CD4-positive, alpha-beta memory T cell (primary cell): ENCODE measurements at regions not wholly inside any gene's neighbourhood (a gene's known extent, or its start where the extent isn't known, plus 50 kb on each side); places are given as distances from the start of the nearest gene placed in this dataset.
A peak's percentile ranks its signal among the peaks of the same experiment; 100 is the strongest.

Source experiments
- CTCF ChIA-PET: fragments of 350-600 bp; sonication (Branson Sonifier 250); formaldehyde crosslinking; loops from one replicate; lab custom pipeline; 2021; ENCODE audit warnings: inconsistent platforms; ENCODE audit not compliant: partially characterized antibody; lab: Charles Lee
- POLR2A ChIA-PET: fragments of 350-600 bp; sonication (Branson Sonifier 250); formaldehyde crosslinking; loops from one replicate; lab custom pipeline; 2021; ENCODE audit not compliant: partially characterized antibody; lab: Charles Lee
- DNase-seq, 5 donors: peaks; one replicate each; pipeline versions ENCODE4 v3.0.0 to v3.0.0-alpha.2; 2020 to 2022; ENCODE audit warnings: mixed read lengths in 1 of 5
- H3K27ac ChIP-seq: one replicate; pipeline ENCODE4 v1.7.0; 2013; ENCODE audit warnings: low read depth, low read length
- H3K27me3 ChIP-seq: 2 replicates; pipeline ENCODE4 v1.7.0; 2013; ENCODE audit warnings: mild to moderate bottlenecking, low read length, moderate library complexity; ENCODE audit not compliant: insufficient read depth
- H3K36me3 ChIP-seq: 2 replicates; pipeline ENCODE4 v1.7.0; 2013; ENCODE audit warnings: mild to moderate bottlenecking, low read length, moderate library complexity; ENCODE audit not compliant: insufficient read depth
- H3K4me1 ChIP-seq: 2 replicates; pipeline ENCODE4 v1.7.0; 2013; ENCODE audit warnings: mild to moderate bottlenecking, low read length, moderate library complexity; ENCODE audit not compliant: insufficient read depth
- H3K4me3 ChIP-seq, 2 donors: one replicate each; pipeline ENCODE4 v1.7.0; 2013; ENCODE audit warnings: low read length in 2 of 2, mild to moderate bottlenecking in 1 of 2
- H3K9me3 ChIP-seq, 2 donors: one replicate each; pipeline ENCODE4 v1.7.0; 2013; ENCODE audit warnings: low read length in 2 of 2, control low read depth in 1 of 2; ENCODE audit not compliant: control insufficient read depth in 1 of 2
- H3K27ac Mint-ChIP-seq, 7 donors: one replicate each; pipeline ENCODE4 v1.8.0; 2020 to 2021; ENCODE audit warnings: mixed read lengths in 7 of 7, mild to moderate bottlenecking in 6 of 7, inconsistent platforms in 3 of 7, moderate library complexity in 3 of 7
- H3K27me3 Mint-ChIP-seq, 2 donors: one replicate each; pipeline ENCODE4 v1.8.0; 2020 to 2021; ENCODE audit warnings: mixed read lengths in 2 of 2
- H3K36me3 Mint-ChIP-seq, 2 donors: one replicate each; pipeline ENCODE4 v1.8.0; 2020 to 2021; ENCODE audit warnings: mixed read lengths in 2 of 2, inconsistent platforms in 1 of 2, mild to moderate bottlenecking in 1 of 2
- H3K4me1 Mint-ChIP-seq, 4 donors: one replicate each; pipeline ENCODE4 v1.8.0; 2020 to 2021; ENCODE audit warnings: mixed read lengths in 4 of 4, mild to moderate bottlenecking in 1 of 4
- H3K4me3 Mint-ChIP-seq, 8 donors: one replicate each; pipeline ENCODE4 v1.8.0; 2020 to 2021; ENCODE audit warnings: mixed read lengths in 8 of 8, mild to moderate bottlenecking in 7 of 8, moderate library complexity in 6 of 8, inconsistent platforms in 3 of 8
- H3K9me3 Mint-ChIP-seq, 8 donors: one replicate each; pipeline ENCODE4 v1.8.0; 2020 to 2021; ENCODE audit warnings: mixed read lengths in 8 of 8, mild to moderate bottlenecking in 5 of 8, inconsistent platforms in 3 of 8, moderate library complexity in 1 of 8
- intact Hi-C: fragments of 100-400 bp; cut with micrococcal nuclease; formaldehyde crosslinking; loops from one replicate; pipeline ENCODE4 v1.15.1; 2023

DNA sequence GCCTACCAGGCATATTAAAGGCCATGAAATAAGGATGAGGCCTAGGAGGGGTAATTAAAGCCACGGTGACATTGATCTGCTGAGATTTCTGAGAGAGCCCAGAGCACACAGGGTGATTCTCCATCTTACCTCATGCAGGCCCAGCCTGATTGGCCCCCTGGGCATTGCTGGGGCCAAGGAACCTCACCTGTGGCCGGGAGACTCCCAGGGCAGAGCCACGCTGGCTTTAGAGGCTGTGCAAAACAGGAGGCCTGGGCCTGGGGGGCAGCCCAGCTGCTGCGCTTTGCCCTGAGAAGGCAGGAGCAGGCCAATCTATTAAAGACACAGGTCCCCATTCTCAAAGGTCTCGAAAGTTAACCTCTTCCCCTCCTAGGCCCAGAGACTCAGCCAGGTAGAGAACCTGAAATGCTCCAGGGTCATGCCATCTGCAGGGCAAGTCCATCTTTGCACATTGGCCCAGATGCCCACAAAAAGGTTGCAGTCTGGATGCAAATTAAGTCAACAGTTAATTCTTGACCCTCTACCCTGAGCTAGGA lies 1099.7 kb downstream of the BCL11B start:
- no peak for DNase-seq
- peak overlapping the region; percentile 87 to 99 (median 94) for H3K27ac Mint-ChIP-seq
- intact Hi-C loops: no loop called here

DNA sequence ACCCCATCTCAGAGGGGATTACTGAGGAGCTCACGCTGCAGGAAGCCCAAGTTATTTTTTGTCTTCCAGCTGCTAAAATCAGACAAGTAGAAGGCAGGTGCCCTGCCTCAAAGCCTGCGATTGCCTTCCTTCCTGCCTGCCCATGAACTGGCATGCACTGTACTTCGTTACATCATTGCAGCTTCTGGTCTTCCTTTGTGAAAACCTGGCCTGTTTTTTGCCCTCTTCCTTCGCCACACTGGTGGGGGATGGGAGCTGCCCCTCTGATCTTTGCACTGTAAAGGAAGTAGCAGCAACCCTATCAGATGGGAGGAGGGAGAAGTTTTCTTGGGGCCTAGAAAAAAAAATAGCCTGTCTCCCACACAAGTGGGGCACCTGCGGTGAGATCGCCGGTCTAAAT lies 1098.7 kb downstream of the BCL11B start:
- CTCF ChIA-PET: interaction anchor here (0.7 to 1.9 kb wide), 19 partner anchors 9 to 1102 kb away, joined by 3 to 30 read pairs (median 5); partner anchors contain the start of gene BCL11B
- Mint-ChIP-seq H3K9me3 (peaks cover 0 to 6% (median under 1%) of the 10 kb centered on the region in 8 donors), H3K4me1 (peaks cover 87 to 100% (median 93%) of the 10 kb centered on the region in 4 donors), H3K27me3 (no peaks in the 10 kb centered on the region), H3K27ac (peak overlapping the region; percentile 86 to 99 (median 94)), H3K36me3 (peaks cover 0 to 2% of the 10 kb centered on the region in 2 donors), H3K4me3 (peak overlapping the region; percentile 75 to 87 (median 81))
- Histone ChIP-seq H3K27me3 (no peaks in the 10 kb centered on the region), H3K4me1 (peaks cover 100% of the 10 kb centered on the region), H3K27ac (peak overlapping the region; percentile 64), H3K9me3 (no peaks in the 10 kb centered on the region), H3K36me3 (no peaks in the 10 kb centered on the region), H3K4me3 (peak overlapping the region in 1 of 2 donors; percentile 33)
- POLR2A ChIA-PET: interaction anchor here (0.7 to 12.8 kb wide), 42 partner anchors 8 to 1101 kb away, joined by 3 to 475 read pairs (median 6); partner anchors contain the start of gene BCL11B
- intact Hi-C loops: loop anchor here (1.0 kb wide), 3 partner anchors 9 to 33 kb away; no protein-coding TSS in a partner anchor
- peak; percentile 74 to 80 (median 77) for DNase-seq

More for the DNA sequence above, 1099.7 kb downstream of the BCL11B start:
- Mint-ChIP-seq H3K4me3 (peak overlapping the region; percentile 49 to 87 (median 81)), H3K27me3 (no peaks in the 10 kb centered on the region), H3K36me3 (peaks cover 0 to 2% of the 10 kb centered on the region in 2 donors), H3K4me1 (peaks cover 82 to 100% (median 92%) of the 10 kb centered on the region in 4 donors), H3K9me3 (peaks cover 0 to 6% (median under 1%) of the 10 kb centered on the region in 8 donors)
- H3K4me3 ChIP-seq: peak overlapping the region in 1 of 2 donors; percentile 33
- H3K27ac ChIP-seq: peak overlapping the region; percentile 64
- H3K36me3 ChIP-seq: no peaks in the 10 kb centered on the region
- no peaks in the 10 kb centered on the region for H3K27me3 ChIP-seq
- ChIA-PET CTCF (interaction anchor here (0.8 to 1.9 kb wide), 14 partner anchors 10 to 1103 kb away, joined by 3 to 30 read pairs (median 5); no protein-coding TSS in a partner anchor), POLR2A (interaction anchor here (0.7 to 12.8 kb wide), 21 partner anchors 9 to 1100 kb away, joined by 3 to 475 read pairs (median 7); partner anchors contain the start of gene BCL11B)
- no peaks in the 10 kb centered on the region for H3K9me3 ChIP-seq
- H3K4me1 ChIP-seq: peaks cover 100% of the 10 kb centered on the region

DNA sequence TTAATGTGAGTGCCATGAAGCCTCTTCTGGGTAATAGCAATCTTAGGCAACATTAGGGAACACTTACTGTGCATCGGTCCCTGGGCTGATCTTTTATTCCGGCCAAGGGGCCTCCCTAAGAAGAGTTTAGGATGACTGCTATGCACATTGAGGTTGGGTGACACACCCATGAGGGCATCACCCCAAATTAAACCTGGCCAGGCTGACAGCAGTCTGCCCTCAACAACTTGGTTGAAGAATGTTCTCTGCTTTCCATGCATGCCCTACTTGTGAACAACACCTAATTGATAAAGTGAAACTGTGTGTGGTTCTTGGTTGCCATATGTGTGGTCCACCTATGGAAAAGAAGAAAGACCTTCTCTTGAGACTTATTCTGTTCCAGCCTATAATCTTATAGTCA lies 1098.0 kb downstream of the BCL11B start:
- H3K27ac ChIP-seq: peak overlapping the region; percentile 64
- peaks cover 83 to 99% (median 91%) of the 10 kb centered on the region in 4 donors for H3K4me1 Mint-ChIP-seq
- H3K27me3 ChIP-seq: no peaks in the 10 kb centered on the region
- peaks cover 0 to 2% of the 10 kb centered on the region in 2 donors for H3K36me3 Mint-ChIP-seq
- intact Hi-C loops: loop anchor here (1.0 kb wide), 1 partner anchor 50 kb away; no protein-coding TSS in a partner anchor
- ChIA-PET POLR2A (interaction anchor here (0.8 to 12.8 kb wide), 39 partner anchors 9 to 1101 kb away, joined by 3 to 475 read pairs (median 7); partner anchors contain the start of gene BCL11B), CTCF (interaction anchor here (0.7 to 2.6 kb wide), 10 partner anchors 8 to 1098 kb away, joined by 3 to 30 read pairs (median 8); partner anchors contain the start of gene BCL11B)
- peaks cover 0 to 2% (median 0%) of the 10 kb centered on the region in 8 donors for H3K9me3 Mint-ChIP-seq
- no peaks in the 10 kb centered on the region for H3K9me3 ChIP-seq
- peaks cover 100% of the 10 kb centered on the region for H3K4me1 ChIP-seq
- H3K27ac Mint-ChIP-seq: peak overlapping the region; percentile 86 to 99 (median 94)
- peak in 2 of 5 donors; percentile 33 to 50 for DNase-seq
- H3K27me3 Mint-ChIP-seq: no peaks in the 10 kb centered on the region
- H3K36me3 ChIP-seq: no peaks in the 10 kb centered on the region
- peak overlapping the region in 1 of 2 donors; percentile 33 for H3K4me3 ChIP-seq
- peak overlapping the region in 7 of 8 donors; percentile 75 to 86 (median 79) for H3K4me3 Mint-ChIP-seq

DNA sequence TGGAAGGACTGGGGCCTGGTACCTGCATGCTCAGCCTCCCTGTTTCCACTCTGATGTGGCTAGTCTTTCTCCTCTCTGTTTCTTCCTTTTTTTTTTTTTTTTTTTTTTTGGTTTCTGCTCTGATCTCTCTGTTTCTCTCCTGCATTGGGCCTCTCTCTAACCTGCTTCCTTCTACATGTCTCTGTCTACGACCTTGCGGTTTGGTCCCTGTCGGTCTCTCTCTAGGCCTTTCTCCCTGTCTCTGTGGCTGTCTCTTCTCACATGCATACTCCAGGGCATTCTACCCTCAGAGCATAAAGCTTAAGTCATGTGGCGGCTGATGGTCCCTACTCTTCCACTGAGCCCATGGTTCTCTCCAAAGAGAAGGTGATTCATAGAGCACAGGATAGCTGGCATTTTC lies 1096.6 kb downstream of the BCL11B start:
- Mint-ChIP-seq H3K27ac (peak overlapping the region; percentile 86 to 99 (median 94)), H3K9me3 (no peaks in the 10 kb centered on the region), H3K4me3 (peak overlapping the region; percentile 44 to 81 (median 67)), H3K4me1 (peaks cover 81 to 99% (median 90%) of the 10 kb centered on the region in 4 donors), H3K27me3 (no peaks in the 10 kb centered on the region), H3K36me3 (no peaks in the 10 kb centered on the region)
- peak in 2 of 5 donors; percentile 30 to 37 for DNase-seq
- H3K4me1 ChIP-seq: peaks cover 98% of the 10 kb centered on the region
- intact Hi-C loops: no loop called here
- no peak overlapping the region for H3K4me3 ChIP-seq
- POLR2A ChIA-PET: interaction anchor here (0.6 to 12.8 kb wide), 12 partner anchors 11 to 1097 kb away, joined by 3 to 475 read pairs (median 7); partner anchors contain the start of gene BCL11B
- CTCF ChIA-PET: interaction anchor here (0.7 to 2.6 kb wide), 8 partner anchors 10 to 197 kb away, joined by 3 to 16 read pairs (median 4); no protein-coding TSS in a partner anchor
- H3K36me3 ChIP-seq: no peaks in the 10 kb centered on the region
- no peaks in the 10 kb centered on the region for H3K9me3 ChIP-seq
- H3K27me3 ChIP-seq: no peaks in the 10 kb centered on the region
- peak overlapping the region; percentile 64 for H3K27ac ChIP-seq

DNA sequence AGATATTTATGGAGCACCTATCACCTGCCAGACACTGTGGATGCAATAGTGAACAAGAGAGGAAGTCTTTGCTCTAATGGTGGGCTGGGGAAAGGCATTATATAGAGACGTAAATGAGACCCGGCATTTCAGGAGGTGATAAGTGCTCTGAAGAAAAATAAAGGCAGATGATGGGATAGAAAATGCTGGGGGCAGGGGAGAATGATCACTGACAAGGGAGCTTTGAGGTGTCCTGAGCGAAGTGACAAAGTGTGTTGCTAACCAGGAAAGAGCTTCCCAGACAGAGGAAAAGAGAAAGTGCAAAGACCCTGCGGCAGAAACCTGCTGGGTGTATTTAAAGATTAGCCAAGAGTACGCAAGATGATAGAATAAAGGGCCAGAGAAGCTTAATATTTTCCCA lies 1096.1 kb downstream of the BCL11B start:
- Histone ChIP-seq H3K27ac (peak overlapping the region; percentile 64), H3K27me3 (no peaks in the 10 kb centered on the region), H3K9me3 (no peaks in the 10 kb centered on the region), H3K4me1 (peaks cover 97% of the 10 kb centered on the region), H3K4me3 (no peak overlapping the region), H3K36me3 (no peaks in the 10 kb centered on the region)
- intact Hi-C loops: no loop called here
- CTCF ChIA-PET: interaction anchor here (1.2 to 2.6 kb wide), 7 partner anchors 9 to 198 kb away, joined by 3 to 16 read pairs (median 5); no protein-coding TSS in a partner anchor
- Mint-ChIP-seq H3K27me3 (no peaks in the 10 kb centered on the region), H3K9me3 (no peaks in the 10 kb centered on the region), H3K4me3 (peak overlapping the region in 7 of 8 donors; percentile 44 to 81 (median 72)), H3K36me3 (no peaks in the 10 kb centered on the region), H3K27ac (peak overlapping the region; percentile 86 to 99 (median 94)), H3K4me1 (peaks cover 79 to 98% (median 89%) of the 10 kb centered on the region in 4 donors)
- DNase-seq: no peak
- POLR2A ChIA-PET: interaction anchor here (1.0 to 12.8 kb wide), 11 partner anchors 11 to 1092 kb away, joined by 3 to 475 read pairs (median 7); no protein-coding TSS in a partner anchor

DNA sequence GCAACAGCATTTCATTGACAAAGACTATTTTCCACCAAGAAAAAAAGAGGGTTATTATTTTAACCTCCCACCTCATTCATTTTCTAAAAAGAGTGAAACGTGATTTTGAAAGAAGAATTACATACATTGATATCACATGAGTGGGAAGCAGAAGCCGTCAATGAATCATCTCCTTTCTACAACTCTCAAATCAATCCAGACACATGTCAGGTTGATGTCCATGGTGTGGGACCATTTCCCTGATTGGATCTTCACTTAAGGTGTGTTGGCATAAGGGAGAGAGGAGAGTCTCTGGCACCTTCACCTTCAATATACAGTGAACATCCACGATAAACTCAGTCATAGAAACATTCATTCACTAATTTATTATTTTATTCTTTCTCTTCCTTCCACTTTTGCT lies 1095.1 kb downstream of the BCL11B start:
- DNase-seq: no peak
- Histone ChIP-seq H3K36me3 (no peaks in the 10 kb centered on the region), H3K27ac (peak overlapping the region; percentile 64), H3K4me1 (peaks cover 97% of the 10 kb centered on the region), H3K9me3 (no peaks in the 10 kb centered on the region), H3K4me3 (no peak overlapping the region), H3K27me3 (no peaks in the 10 kb centered on the region)
- ChIA-PET POLR2A (interaction anchor here (1.0 to 12.8 kb wide), 6 partner anchors 10 to 1091 kb away, joined by 3 to 475 read pairs (median 9); no protein-coding TSS in a partner anchor), CTCF (interaction anchor here (1.2 to 2.6 kb wide), 4 partner anchors 13 to 199 kb away, joined by 3 to 16 read pairs (median 4); no protein-coding TSS in a partner anchor)
- Mint-ChIP-seq H3K4me3 (peak overlapping the region; percentile 2 to 81 (median 58)), H3K27ac (peak overlapping the region; percentile 86 to 99 (median 94)), H3K9me3 (no peaks in the 10 kb centered on the region), H3K27me3 (no peaks in the 10 kb centered on the region), H3K36me3 (peaks cover 0 to 2% of the 10 kb centered on the region in 2 donors), H3K4me1 (peaks cover 77 to 98% (median 88%) of the 10 kb centered on the region in 4 donors)
- intact Hi-C loops: no loop called here
